Neural cell (in vitro differentiated cells): ENCODE measurements at regions not wholly inside any gene's neighbourhood (a gene's known extent, or its start where the extent isn't known, plus 50 kb on each side); places are given as distances from the start of the nearest gene placed in this dataset.

Source experiments
- H2AFZ ChIP-seq: fragments of 200-600, 300-800 bp; sonication (generic), shearing (Covaris generic); 2 replicates; pipeline ENCODE4 v1.6.0; 2014; ENCODE audit warnings: low read depth, mild to moderate bottlenecking, antibody characterized with exemption, low read length, moderate library complexity
- H3F3A ChIP-seq: fragments of 200-600 bp; shearing (Covaris generic); 2 replicates; pipeline ENCODE4 v1.6.1; 2016; ENCODE audit warnings: mild to moderate bottlenecking, moderate library complexity, mixed read lengths, antibody characterized with exemption, low read length; ENCODE audit not compliant: insufficient read depth, poor library complexity, severe bottlenecking
- H3K27ac ChIP-seq: fragments of 200-600, 300-800 bp; sonication (generic), shearing (Covaris generic); 2 replicates; pipeline ENCODE4 v1.5.1; 2014; ENCODE audit warnings: mild to moderate bottlenecking, low read length, moderate library complexity
- H3K27me3 ChIP-seq: fragments of 300-800, 200-600 bp; sonication (generic), shearing (Covaris generic); 2 replicates; pipeline ENCODE4 v1.6.0; 2014; ENCODE audit warnings: mild to moderate bottlenecking, low read depth, low read length, moderate library complexity; ENCODE audit not compliant: insufficient read depth
- H3K36me3 ChIP-seq: fragments of 300-800, 200-600 bp; sonication (generic), shearing (Covaris generic); 2 replicates; pipeline ENCODE4 v1.5.1; 2014; ENCODE audit warnings: mild to moderate bottlenecking, antibody characterized with exemption, low read length, moderate library complexity; ENCODE audit not compliant: insufficient read depth
- H3K4me2 ChIP-seq: fragments of 300-800, 200-600 bp; sonication (generic), shearing (Covaris generic); 2 replicates; pipeline ENCODE4 v1.6.0; 2014; ENCODE audit warnings: mild to moderate bottlenecking, low read length
- H3K4me3 ChIP-seq: fragments of 300-800, 200-600 bp; sonication (generic), shearing (Covaris generic); 2 replicates; pipeline ENCODE4 v1.5.1; 2014; ENCODE audit warnings: mild to moderate bottlenecking, low read length, moderate library complexity
- H3K79me2 ChIP-seq: fragments of 200-600 bp; shearing (Covaris generic); replicated peaks from 2 replicates; pipeline ENCODE4 v1.6.0; 2014; ENCODE audit warnings: mild to moderate bottlenecking, low read length, moderate library complexity; ENCODE audit not compliant: insufficient read depth
- H3K9ac ChIP-seq: fragments of 300-800, 200-600 bp; sonication (generic), shearing (Covaris generic); 2 replicates; pipeline ENCODE4 v1.6.1; 2016; ENCODE audit warnings: mild to moderate bottlenecking, low read length, mixed read lengths
- H3K9me2 ChIP-seq: fragments of 200-600 bp; shearing (Covaris generic); 2 replicates; pipeline ENCODE4 v1.6.1; 2016; ENCODE audit warnings: mild to moderate bottlenecking, low read length, mixed read lengths; ENCODE audit not compliant: insufficient read depth
- H3K9me3 ChIP-seq: fragments of 200-600, 300-800 bp; sonication (generic), shearing (Covaris generic); 2 replicates; pipeline ENCODE4 v1.6.1; 2016; ENCODE audit warnings: mild to moderate bottlenecking, mixed run types, low read length, moderate library complexity, mixed read lengths
- H4K20me1 ChIP-seq: fragments of 200-600 bp; shearing (Covaris generic); 2 replicates; pipeline ENCODE4 v1.6.1; 2016; ENCODE audit warnings: mild to moderate bottlenecking, mixed run types; ENCODE audit not compliant: insufficient read depth
- CTCF ChIP-seq: fragments of 450-650 bp; IDR thresholded peaks from 2 replicates; pipeline ENCODE4 v1.5.1; 2014; ENCODE audit warnings: antibody characterized with exemption, mild to moderate bottlenecking, moderate library complexity; ENCODE audit not compliant: poor library complexity, severe bottlenecking
- EP300 ChIP-seq: fragments of 450-650 bp; conservative IDR thresholded peaks from 2 replicates; pipeline ENCODE4 v1.6.1; 2014; ENCODE audit warnings: antibody characterized with exemption, mild to moderate bottlenecking, moderate library complexity; ENCODE audit not compliant: poor library complexity, severe bottlenecking
- EZH2 ChIP-seq: fragments of 200-600, 300-800 bp; shearing (Covaris generic), sonication (generic); IDR thresholded peaks from 2 replicates; pipeline ENCODE4 v1.6.1; 2014; ENCODE audit warnings: antibody characterized with exemption, low read length, borderline replicate concordance, mild to moderate bottlenecking; ENCODE audit not compliant: insufficient read depth, poor library complexity, severe bottlenecking
- MXI1 ChIP-seq: fragments of 450-650 bp; conservative IDR thresholded peaks from 2 replicates; pipeline ENCODE4 v1.6.1; 2014; ENCODE audit warnings: antibody characterized with exemption, mild to moderate bottlenecking; ENCODE audit not compliant: poor library complexity, severe bottlenecking
- POLR2AphosphoS5 ChIP-seq: IDR thresholded peaks from 2 replicates; pipeline ENCODE4 v1.6.1; 2012
- RAD21 ChIP-seq: fragments of 450-650 bp; conservative IDR thresholded peaks from 2 replicates; pipeline ENCODE4 v1.6.1; 2014; ENCODE audit warnings: antibody characterized with exemption, mild to moderate bottlenecking, moderate library complexity
- REST ChIP-seq: IDR thresholded peaks from 2 replicates; pipeline ENCODE4 v1.6.1; 2012; ENCODE audit warnings: borderline replicate concordance
- SMC3 ChIP-seq: fragments of 450-650 bp; conservative IDR thresholded peaks from 2 replicates; pipeline ENCODE4 v1.6.1; 2014; ENCODE audit warnings: antibody characterized with exemption, mild to moderate bottlenecking, moderate library complexity; ENCODE audit not compliant: poor library complexity
- TAF1 ChIP-seq: IDR thresholded peaks from 2 replicates; pipeline ENCODE4 v1.6.1; 2012; ENCODE audit warnings: low read depth

- H4K20me1 ChIP-seq: no peaks in the 10 kb centered on the region
- H3K36me3 ChIP-seq: no peaks in the 10 kb centered on the region
- H3K9me3 ChIP-seq: no peaks in the 10 kb centered on the region
- no peaks in the 10 kb centered on the region for H3K9me2 ChIP-seq
- H3K27me3 ChIP-seq: no peaks in the 10 kb centered on the region
- no peak overlapping the region for H3K4me3 ChIP-seq
- H3K27ac ChIP-seq: no peak overlapping the region
- H3K4me2 ChIP-seq: no peak overlapping the region
- no peak overlapping the region for H3K9ac ChIP-seq
- H3K79me2 ChIP-seq: no peaks in the 10 kb centered on the region
- H3F3A ChIP-seq: no peaks in the 10 kb centered on the region
- H2AFZ ChIP-seq: no peak overlapping the region
- TF ChIP-seq MXI1 (no peak), TAF1 (no peak), EZH2 (no peak), POLR2AphosphoS5 (no peak), EP300 (no peak), SMC3 (no peak), CTCF (no peak), RAD21 (no peak), REST (no peak)
These were observed 100.5 kb upstream of the SLC25A13 start for GRCh38 chr7:96422388-96422787.

DNA sequence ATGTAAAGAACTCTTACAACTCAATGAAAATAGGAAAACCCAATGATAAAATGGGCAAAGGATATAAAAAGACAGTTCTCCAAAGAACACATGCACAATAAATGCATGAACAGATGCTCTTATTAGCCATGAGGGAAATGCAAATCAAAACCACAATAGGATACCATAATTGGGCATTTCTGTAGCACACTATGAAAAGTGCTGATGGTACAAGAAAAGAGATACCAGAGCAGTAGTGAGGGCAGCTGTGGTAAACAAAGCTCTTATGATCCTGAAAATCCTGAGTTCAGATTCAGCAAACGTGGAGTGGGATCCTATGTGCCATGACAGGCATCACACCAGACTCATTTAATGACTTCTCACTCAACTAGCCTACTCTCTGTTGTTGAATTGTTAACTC, 96.7 kb upstream of the SLC25A13 start:
- Histone ChIP-seq H3K4me2 (no peak overlapping the region), H3K27ac (no peak overlapping the region), H3K27me3 (no peaks in the 10 kb centered on the region), H3K4me3 (no peak overlapping the region), H4K20me1 (no peaks in the 10 kb centered on the region), H3K9ac (no peak overlapping the region), H2AFZ (no peak overlapping the region), H3F3A (no peaks in the 10 kb centered on the region), H3K36me3 (no peaks in the 10 kb centered on the region), H3K79me2 (peaks cover 11% of the 10 kb centered on the region), H3K9me3 (no peaks in the 10 kb centered on the region), H3K9me2 (no peaks in the 10 kb centered on the region)
- TF ChIP-seq SMC3 (no peak), MXI1 (no peak), CTCF (no peak), REST (no peak), EZH2 (no peak), POLR2AphosphoS5 (no peak), RAD21 (no peak), TAF1 (no peak), EP300 (no peak)
